ENCODE measurements at regions not wholly inside any gene's neighbourhood (a gene's known extent, or its start where the extent isn't known, plus 50 kb on each side); places are given as distances from the start of the nearest gene placed in this dataset.
A peak's percentile ranks its signal among the peaks of the same experiment; 100 is the strongest.

GRCh38 chr1:229003233-229004031, 267.5 kb upstream of the RAB4A start:
- Histone ChIP-seq H3K36me3 (no peaks in the 10 kb centered on the region), H3K4me1 (no peaks in the 10 kb centered on the region), H3K4me3 (no peak overlapping the region), H3K27ac (peak overlapping the region in 1 of 4 donors; percentile 46), H3K27me3 (no peaks in the 10 kb centered on the region), H3K9me3 (no peaks in the 10 kb centered on the region)
- 80 to 92% methylated on average over 7 to 17 of the region's 17 CpGs for WGBS, 2 donors (ENCODE audit: low coverage in 1 of 2)
- DNase-seq: no peak
- intact Hi-C loops (cut with DNase I; ENCODE audit: low total_unique reads): no loop called here
- in situ Hi-C loops (cut with MboI; ENCODE audit: low pct_ligation_motif_present in 1 of 4, low pct_unique_long_range_greater_than_20kb in 1 of 4, low sequenced_read_pairs in 3 of 4): no loop called here
- TF ChIP-seq EP300 (IDR thresholded peaks at IDR 0.05; ENCODE audit: low read depth): no peak
- TF ChIP-seq POLR2AphosphoS5 (IDR thresholded peaks at IDR 0.05): no peak
- no peak for TF ChIP-seq CTCF (IDR thresholded peaks at IDR 0.05)
- TF ChIP-seq POLR2A (IDR thresholded peaks at IDR 0.05): no peak

GRCh38 chr1:229004066-229004833, 266.7 kb upstream of the RAB4A start:
- Histone ChIP-seq H3K9me3 (no peaks in the 10 kb centered on the region), H3K36me3 (no peaks in the 10 kb centered on the region), H3K4me1 (no peaks in the 10 kb centered on the region), H3K27ac (peak overlapping the region in 1 of 4 donors; percentile 46), H3K4me3 (no peak overlapping the region), H3K27me3 (no peaks in the 10 kb centered on the region)
- in situ Hi-C loops (cut with MboI; ENCODE audit: low pct_ligation_motif_present in 1 of 4, low pct_unique_long_range_greater_than_20kb in 1 of 4, low sequenced_read_pairs in 3 of 4) (no loop called here), intact Hi-C loops (cut with DNase I; ENCODE audit: low total_unique reads) (no loop called here)
- 91 to 93% methylated on average over 8 to 14 of the region's 14 CpGs for WGBS, 2 donors (ENCODE audit: low coverage in 1 of 2)
- TF ChIP-seq POLR2A (IDR thresholded peaks at IDR 0.05) (no peak), POLR2AphosphoS5 (IDR thresholded peaks at IDR 0.05) (no peak), CTCF (IDR thresholded peaks at IDR 0.05) (no peak), EP300 (IDR thresholded peaks at IDR 0.05; ENCODE audit: low read depth) (no peak)
- no peak for DNase-seq

- 89 to 100% methylated on average over 1 to 3 of the region's 3 CpGs for WGBS, 2 donors (ENCODE audit: low coverage in 1 of 2)
- intact Hi-C loops (cut with DNase I; ENCODE audit: low total_unique reads): no loop called here
- H3K27me3 ChIP-seq: no peaks in the 10 kb centered on the region
Observed at GRCh38 chr1:229005097-229005496, 265.8 kb upstream of the RAB4A start.

More at GRCh38 chr1:229005097-229005496, 265.8 kb upstream of the RAB4A start:
- Histone ChIP-seq H3K36me3 (no peaks in the 10 kb centered on the region), H3K9me3 (no peaks in the 10 kb centered on the region), H3K4me1 (no peaks in the 10 kb centered on the region), H3K4me3 (no peak overlapping the region), H3K27ac (no peak overlapping the region)
- in situ Hi-C loops (cut with MboI; ENCODE audit: low pct_ligation_motif_present in 1 of 4, low pct_unique_long_range_greater_than_20kb in 1 of 4, low sequenced_read_pairs in 3 of 4): no loop called here
- no peak for DNase-seq
- TF ChIP-seq POLR2AphosphoS5 (IDR thresholded peaks at IDR 0.05): no peak
- no peak for TF ChIP-seq POLR2A (IDR thresholded peaks at IDR 0.05)
- no peak for TF ChIP-seq CTCF (IDR thresholded peaks at IDR 0.05)
- TF ChIP-seq EP300 (IDR thresholded peaks at IDR 0.05; ENCODE audit: low read depth): no peak
